Sigmoid colon (tissue), 4 donors: ENCODE measurements at regions not wholly inside any gene's neighbourhood (a gene's known extent, or its start where the extent isn't known, plus 50 kb on each side); places are given as distances from the start of the nearest gene placed in this dataset.

Experiments used
- POLR2A ChIP-seq, 2 donors: fragments of 450-650 bp; IDR thresholded peaks; one replicate each; pipeline ENCODE4 v1.6.1; 2016; ENCODE audit warnings: antibody characterized with exemption in 2 of 2, mild to moderate bottlenecking in 2 of 2, moderate library complexity in 2 of 2
- POLR2AphosphoS5 ChIP-seq, 4 donors: sonication (generic); formaldehyde crosslinking; IDR thresholded peaks; one replicate each; pipeline ENCODE4 v1.6.1; 2017; ENCODE audit warnings: antibody characterized with exemption in 4 of 4

DNA sequence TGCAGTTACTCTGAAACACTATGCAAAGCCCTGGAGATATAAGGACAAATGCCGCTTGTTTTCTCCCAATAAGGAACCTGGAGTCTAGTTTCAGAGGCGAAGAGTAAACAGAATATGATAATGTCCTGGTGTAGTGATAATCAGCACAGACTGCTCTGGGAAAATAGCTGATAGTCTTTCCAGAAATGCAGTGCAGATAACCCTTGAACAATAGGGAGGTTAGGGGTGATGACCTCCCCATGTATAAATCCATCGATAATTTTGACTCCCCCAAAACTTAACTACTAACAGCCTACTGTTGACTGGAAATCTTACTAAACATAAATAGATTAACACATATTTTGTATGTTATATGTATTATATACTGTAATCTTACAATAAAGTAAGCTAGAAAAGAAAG is 1280.9 kb upstream of the TENM3 start:
- no peak for TF ChIP-seq POLR2A (IDR thresholded peaks at IDR 0.05)
- no peak for TF ChIP-seq POLR2AphosphoS5 (IDR thresholded peaks at IDR 0.05)
